DOHH2 (cell line): ENCODE measurements at regions not wholly inside any gene's neighbourhood (a gene's known extent, or its start where the extent isn't known, plus 50 kb on each side); places are given as distances from the start of the nearest gene placed in this dataset.

Experiments
- H3F3A ChIP-seq: fragments of 200-600 bp; sonication (generic), shearing (Covaris generic); 2 replicates; pipeline ENCODE4 v1.6.0; 2016; ENCODE audit warnings: antibody characterized with exemption, mild to moderate bottlenecking; ENCODE audit not compliant: control insufficient read depth, insufficient read depth
- H3K27ac ChIP-seq: fragments of 200-600 bp; sonication (generic); 2 replicates; pipeline ENCODE4 v1.5.1; 2014; ENCODE audit warnings: low read depth, mild to moderate bottlenecking, low read length, moderate library complexity
- H3K27me3 ChIP-seq: fragments of 200-600 bp; sonication (generic); 2 replicates; pipeline ENCODE4 v1.6.1; 2014; ENCODE audit warnings: mild to moderate bottlenecking, low read length, mixed read lengths; ENCODE audit not compliant: control insufficient read depth
- H3K36me3 ChIP-seq: fragments of 200-600 bp; sonication (generic); 2 replicates; pipeline ENCODE4 v1.6.1; 2014; ENCODE audit warnings: mild to moderate bottlenecking, low read length, moderate library complexity, mixed read lengths; ENCODE audit not compliant: control insufficient read depth
- H3K4me1 ChIP-seq: fragments of 200-600 bp; sonication (generic); 2 replicates; pipeline ENCODE4 v1.6.1; 2014; ENCODE audit warnings: mild to moderate bottlenecking, low read length, mixed read lengths; ENCODE audit not compliant: control insufficient read depth
- H3K4me2 ChIP-seq: fragments of 200-600 bp; sonication (generic); 2 replicates; pipeline ENCODE4 v1.6.0; 2014; ENCODE audit warnings: mild to moderate bottlenecking, low read length, moderate library complexity
- H3K4me3 ChIP-seq: fragments of 200-600 bp; sonication (generic); 2 replicates; pipeline ENCODE4 v1.5.1; 2014; ENCODE audit warnings: mild to moderate bottlenecking, low read length, mixed read lengths
- H3K79me2 ChIP-seq: fragments of 200-600 bp; sonication (generic); 2 replicates; pipeline ENCODE4 v1.6.1; 2014; ENCODE audit warnings: mild to moderate bottlenecking, low read length, mixed read lengths; ENCODE audit not compliant: control insufficient read depth
- H3K9me2 ChIP-seq: fragments of 200-600 bp; sonication (generic); replicated peaks from 2 replicates; pipeline ENCODE4 v1.6.1; 2014; ENCODE audit warnings: mild to moderate bottlenecking, low read length, mixed read lengths; ENCODE audit not compliant: control insufficient read depth
- H3K9me3 ChIP-seq: fragments of 200-600 bp; sonication (generic); 2 replicates; pipeline ENCODE4 v1.6.1; 2014; ENCODE audit warnings: antibody characterized with exemption, low read length, mixed read lengths; ENCODE audit not compliant: control insufficient read depth, insufficient read depth
- H4K20me1 ChIP-seq: fragments of 200-600 bp; sonication (generic); 2 replicates; pipeline ENCODE4 v1.6.0; 2014; ENCODE audit warnings: low read depth, mild to moderate bottlenecking, antibody characterized with exemption, low read length, moderate library complexity; ENCODE audit not compliant: control insufficient read depth, insufficient read depth
- CTCF ChIP-seq: fragments of 200-600 bp; sonication (generic); IDR thresholded peaks from one replicate; pipeline ENCODE4 v1.5.1; 2014; ENCODE audit warnings: antibody characterized with exemption, mild to moderate bottlenecking, low read depth, low read length; ENCODE audit not compliant: poor library complexity, severe bottlenecking
- EZH2phosphoT487 ChIP-seq: fragments of 200-600 bp; sonication (generic); IDR thresholded peaks from 2 replicates; pipeline ENCODE4 v1.6.1; 2017; ENCODE audit warnings: borderline replicate concordance, mild to moderate bottlenecking, antibody characterized with exemption, low read length, moderate library complexity, mixed read lengths

GRCh38 chr4:160326110-160326509, 1223.2 kb downstream of the RAPGEF2 start:
- Histone ChIP-seq H3K27ac (no peak overlapping the region), H3K9me2 (no peaks in the 10 kb centered on the region), H3F3A (no peaks in the 10 kb centered on the region), H3K9me3 (no peaks in the 10 kb centered on the region), H4K20me1 (no peaks in the 10 kb centered on the region), H3K36me3 (no peaks in the 10 kb centered on the region), H3K4me2 (no peak overlapping the region), H3K27me3 (no peaks in the 10 kb centered on the region), H3K4me3 (no peak overlapping the region), H3K79me2 (no peaks in the 10 kb centered on the region), H3K4me1 (no peaks in the 10 kb centered on the region)
- TF ChIP-seq CTCF (no peak), EZH2phosphoT487 (no peak)

- no peak overlapping the region for H3K27ac ChIP-seq
- H3F3A ChIP-seq, result no peaks in the 10 kb centered on the region
- no peaks in the 10 kb centered on the region for H3K9me2 ChIP-seq
- TF ChIP-seq EZH2phosphoT487 (no peak), CTCF (no peak)
- H3K36me3 ChIP-seq, result no peaks in the 10 kb centered on the region
- H3K9me3 ChIP-seq, result no peaks in the 10 kb centered on the region; the same call in 1 of the 2 replicates
- no peaks in the 10 kb centered on the region for H3K79me2 ChIP-seq
- no peaks in the 10 kb centered on the region for H4K20me1 ChIP-seq
- no peak overlapping the region for H3K4me3 ChIP-seq
- no peaks in the 10 kb centered on the region for H3K4me1 ChIP-seq
- no peaks in the 10 kb centered on the region for H3K27me3 ChIP-seq
- no peak overlapping the region for H3K4me2 ChIP-seq
These were observed 1244.3 kb downstream of the RAPGEF2 start for GRCh38 chr4:160347197-160347596.

- H3K36me3 ChIP-seq, result no peaks in the 10 kb centered on the region
- H3K4me2 ChIP-seq, result no peak overlapping the region
- H3K9me3 ChIP-seq, result no peaks in the 10 kb centered on the region
- H3K4me3 ChIP-seq, result no peak overlapping the region
- H3K4me1 ChIP-seq, result no peaks in the 10 kb centered on the region
- no peaks in the 10 kb centered on the region for H4K20me1 ChIP-seq
- no peaks in the 10 kb centered on the region for H3K79me2 ChIP-seq
- no peaks in the 10 kb centered on the region for H3F3A ChIP-seq
- no peak overlapping the region for H3K27ac ChIP-seq
- no peak for TF ChIP-seq CTCF
- no peak for TF ChIP-seq EZH2phosphoT487
- H3K27me3 ChIP-seq, result no peaks in the 10 kb centered on the region
- H3K9me2 ChIP-seq, result no peaks in the 10 kb centered on the region
These were observed 1248.1 kb downstream of the RAPGEF2 start for GRCh38 chr4:160350944-160351343.

- Histone ChIP-seq H3F3A (no peaks in the 10 kb centered on the region), H3K9me2 (no peaks in the 10 kb centered on the region), H3K36me3 (no peaks in the 10 kb centered on the region), H3K79me2 (no peaks in the 10 kb centered on the region), H3K27me3 (no peaks in the 10 kb centered on the region), H3K9me3 (no peaks in the 10 kb centered on the region), H3K4me1 (no peaks in the 10 kb centered on the region), H3K4me2 (no peak overlapping the region), H4K20me1 (no peaks in the 10 kb centered on the region), H3K4me3 (no peak overlapping the region), H3K27ac (no peak overlapping the region)
- TF ChIP-seq EZH2phosphoT487, result no peak
- no peak for TF ChIP-seq CTCF
These were observed 1249.8 kb downstream of the RAPGEF2 start for GRCh38 chr4:160352637-160353036.
